Right ventricle myocardium inferior (tissue), 1 donor: ENCODE measurements at regions not wholly inside any gene's neighbourhood (a gene's known extent, or its start where the extent isn't known, plus 50 kb on each side); places are given as distances from the start of the nearest gene placed in this dataset.

ENCODE experiments used
- ATAC-seq: fragments of 200-7000 bp; cut with Tn5 transposase; one replicate; pipeline ENCODE4 v1.9.1; 2020; ENCODE audit warnings: mild to moderate bottlenecking, moderate library complexity
- DNase-seq: peaks from one replicate; pipeline ENCODE4 v3.0.0; 2021; ENCODE audit errors: missing footprints
- intact Hi-C: fragments of 100-400 bp; cut with DNase I; formaldehyde crosslinking; loops from one replicate; pipeline ENCODE4 v1.11.0; 2022
- donor health status: DM: no; HTN: yes; CAD: no; lungs with severe emphysema.

DNA sequence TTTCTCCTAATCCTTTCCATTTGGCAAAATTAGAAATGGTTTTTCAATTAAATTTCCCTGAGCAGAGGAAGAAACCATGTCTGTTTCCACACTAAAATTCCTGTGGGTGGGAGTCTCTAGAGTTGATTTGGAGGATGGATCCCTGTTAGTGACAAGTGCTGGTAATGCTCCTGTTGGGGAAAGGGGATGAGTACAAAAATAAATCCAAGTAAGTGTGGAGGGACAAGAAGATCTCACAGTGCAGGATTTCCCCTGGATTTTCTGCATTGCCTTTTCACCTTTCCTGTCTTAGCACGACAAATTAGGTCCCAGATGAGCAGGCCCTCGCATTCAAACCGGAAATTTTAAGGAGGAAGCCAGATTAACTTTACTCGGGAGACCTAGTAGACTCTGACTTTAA is 107.5 kb downstream of the DAD1 start:
- DNase-seq (no peak), ATAC-seq (no peak)
- intact Hi-C loops = loop anchor here (5.0 kb wide), 1 partner anchor 49 kb away; no protein-coding TSS in a partner anchor

DNA sequence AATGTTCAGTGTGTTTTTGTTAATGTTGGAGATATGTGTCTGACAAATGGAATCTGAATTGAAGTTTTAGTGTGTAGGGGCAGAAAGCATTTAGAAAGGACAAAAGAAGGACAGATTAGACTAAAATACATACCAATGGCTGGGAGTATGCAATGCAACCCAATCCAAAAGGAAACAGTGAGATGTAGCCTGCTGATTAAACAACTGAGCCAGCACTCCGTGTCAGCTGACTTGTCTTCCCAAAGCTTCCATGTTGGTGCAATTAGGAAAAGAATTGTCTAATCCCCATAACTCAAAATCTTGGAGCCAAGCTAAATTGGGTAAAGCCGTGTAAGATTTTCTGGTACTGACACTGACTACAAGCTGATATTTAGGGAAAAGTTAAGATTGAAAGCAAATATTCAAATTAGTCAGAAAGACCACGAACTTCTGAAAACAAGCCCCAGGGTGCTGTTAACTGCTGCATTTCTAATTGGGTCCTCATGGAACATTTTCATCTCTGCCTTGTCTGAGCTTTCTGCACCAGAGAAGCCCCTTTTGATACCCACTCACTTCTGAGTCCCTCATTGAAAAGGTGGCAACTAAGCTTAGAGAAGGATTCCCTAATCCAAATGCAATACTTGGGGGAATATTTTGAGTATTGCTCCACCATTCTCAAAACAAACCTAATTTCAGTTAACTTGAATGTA is 109.1 kb downstream of the DAD1 start:
- DNase-seq (no peak), ATAC-seq (no peak)
- intact Hi-C loops = loop anchor here (5.0 kb wide), 2 partner anchors 48 to 77 kb away; no protein-coding TSS in a partner anchor

DNA sequence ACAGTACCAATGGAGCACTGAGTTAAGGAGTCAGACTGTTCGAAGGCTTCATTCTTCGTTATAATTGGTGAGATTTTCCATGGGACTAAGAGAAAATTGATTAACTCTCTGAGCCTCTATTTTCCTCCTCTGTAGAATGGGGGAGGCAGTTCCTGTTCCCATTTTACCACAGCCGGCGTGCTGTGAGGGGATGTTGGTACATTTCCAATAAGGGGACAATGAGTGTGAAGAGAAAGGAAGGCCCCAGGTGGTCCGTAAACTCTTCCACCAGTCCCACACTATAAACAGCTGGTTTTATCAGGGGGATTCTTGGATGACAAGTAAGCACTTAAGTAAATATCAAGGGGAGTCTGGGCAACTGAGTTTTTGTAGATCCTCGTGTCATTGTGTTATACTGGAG is 109.9 kb downstream of the DAD1 start:
- no peak for DNase-seq
- ATAC-seq = no peak
- intact Hi-C loops = loop anchor here (5.0 kb wide), 1 partner anchor 78 kb away; no protein-coding TSS in a partner anchor

DNA sequence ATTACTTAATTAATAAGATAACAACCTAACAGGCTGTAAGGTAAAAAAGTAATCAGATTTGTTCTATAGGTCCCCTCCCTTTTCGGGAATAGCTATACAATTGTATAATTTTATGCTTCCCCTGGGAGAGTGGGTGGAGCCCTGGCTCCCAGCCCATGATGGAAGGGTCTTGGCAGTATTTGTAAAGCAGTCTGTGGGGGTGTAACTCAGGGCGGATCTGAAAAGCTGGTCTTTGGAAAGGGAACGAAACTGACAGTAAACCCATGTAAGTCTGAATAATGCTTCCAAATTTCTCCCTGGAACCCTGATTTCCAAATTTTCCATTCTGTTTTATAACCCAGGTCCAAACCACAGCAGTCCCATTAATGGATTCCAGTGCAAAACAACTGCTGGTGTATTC is 110.4 kb downstream of the DAD1 start:
- ATAC-seq (no peak), DNase-seq (no peak)
- intact Hi-C loops = loop anchor here (5.0 kb wide), 1 partner anchor 79 kb away; no protein-coding TSS in a partner anchor

DNA sequence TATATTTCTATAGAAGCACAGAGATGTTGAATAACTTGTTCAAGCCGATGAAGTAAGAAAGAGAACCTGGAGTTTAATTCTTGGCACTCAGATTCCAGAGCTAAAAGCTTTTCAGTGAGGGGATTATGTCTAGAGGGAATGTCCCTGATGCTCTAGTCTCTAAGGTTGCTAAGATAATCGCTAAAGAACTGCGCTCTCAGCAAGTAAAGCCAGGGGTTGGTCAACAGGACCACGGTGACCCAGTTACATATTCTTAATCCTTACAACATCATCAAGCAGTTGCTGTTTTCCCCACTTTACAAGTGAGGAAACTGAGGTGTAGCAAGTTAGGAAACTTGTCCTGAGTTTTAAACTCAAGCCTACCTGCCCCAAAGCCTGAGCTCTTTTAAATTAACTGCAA is 110.8 kb downstream of the DAD1 start:
- DNase-seq = no peak
- no peak for ATAC-seq
- intact Hi-C loops = loop anchor here (5.0 kb wide), 1 partner anchor 79 kb away; no protein-coding TSS in a partner anchor

DNA sequence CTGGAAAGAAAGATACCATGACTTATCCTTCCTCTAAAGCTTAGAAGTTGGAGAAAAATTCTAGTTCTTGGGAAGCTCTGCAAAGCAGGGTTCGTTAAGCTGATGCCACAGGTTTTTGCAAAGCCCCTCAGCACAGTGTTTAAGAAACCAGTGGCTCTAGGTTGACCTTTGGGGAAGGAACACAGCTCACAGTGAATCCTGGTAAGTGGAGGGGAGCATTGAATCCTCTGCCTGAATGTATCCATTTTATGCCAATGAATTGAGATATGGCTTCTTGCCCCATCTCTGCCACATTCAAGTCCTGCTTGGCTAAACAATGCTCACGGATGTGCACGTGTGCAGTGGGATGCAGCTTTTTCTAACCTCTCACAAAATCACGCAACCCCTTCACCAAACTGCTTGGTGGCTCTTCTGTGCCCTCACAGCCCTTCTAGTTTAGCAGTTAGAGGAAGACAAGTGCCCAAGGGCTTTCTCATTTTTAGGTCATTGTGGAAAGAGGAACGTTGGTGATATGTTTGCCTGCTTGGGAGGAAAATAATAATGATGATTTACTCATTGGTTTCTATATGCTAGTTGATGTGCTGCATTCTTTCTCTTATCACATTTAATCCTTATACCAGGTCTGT is 111.3 kb downstream of the DAD1 start:
- intact Hi-C loops = loop anchor here (5.0 kb wide), 1 partner anchor 80 kb away; no protein-coding TSS in a partner anchor
- DNase-seq (no peak), ATAC-seq (no peak)

DNA sequence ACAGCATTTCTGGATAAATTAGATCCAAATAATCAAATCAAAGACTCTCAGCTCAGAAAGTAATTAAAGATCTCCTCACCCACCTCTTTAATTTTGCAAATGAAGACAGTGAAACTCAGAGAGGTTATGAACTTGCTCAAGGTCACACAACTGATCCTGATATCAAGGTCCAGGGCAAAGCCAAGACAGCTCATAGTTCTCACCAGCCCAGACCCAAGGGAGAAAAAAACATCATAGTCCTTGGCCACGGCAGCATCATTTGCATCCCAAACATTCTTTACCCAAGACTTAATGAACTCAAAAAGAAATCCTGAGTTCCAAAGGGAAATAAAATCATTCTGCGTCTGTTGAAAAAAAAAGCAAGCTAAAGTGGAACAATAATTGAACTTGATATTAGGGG is 112.1 kb downstream of the DAD1 start:
- intact Hi-C loops = loop anchor here (5.0 kb wide), 1 partner anchor 80 kb away; no protein-coding TSS in a partner anchor

DNA sequence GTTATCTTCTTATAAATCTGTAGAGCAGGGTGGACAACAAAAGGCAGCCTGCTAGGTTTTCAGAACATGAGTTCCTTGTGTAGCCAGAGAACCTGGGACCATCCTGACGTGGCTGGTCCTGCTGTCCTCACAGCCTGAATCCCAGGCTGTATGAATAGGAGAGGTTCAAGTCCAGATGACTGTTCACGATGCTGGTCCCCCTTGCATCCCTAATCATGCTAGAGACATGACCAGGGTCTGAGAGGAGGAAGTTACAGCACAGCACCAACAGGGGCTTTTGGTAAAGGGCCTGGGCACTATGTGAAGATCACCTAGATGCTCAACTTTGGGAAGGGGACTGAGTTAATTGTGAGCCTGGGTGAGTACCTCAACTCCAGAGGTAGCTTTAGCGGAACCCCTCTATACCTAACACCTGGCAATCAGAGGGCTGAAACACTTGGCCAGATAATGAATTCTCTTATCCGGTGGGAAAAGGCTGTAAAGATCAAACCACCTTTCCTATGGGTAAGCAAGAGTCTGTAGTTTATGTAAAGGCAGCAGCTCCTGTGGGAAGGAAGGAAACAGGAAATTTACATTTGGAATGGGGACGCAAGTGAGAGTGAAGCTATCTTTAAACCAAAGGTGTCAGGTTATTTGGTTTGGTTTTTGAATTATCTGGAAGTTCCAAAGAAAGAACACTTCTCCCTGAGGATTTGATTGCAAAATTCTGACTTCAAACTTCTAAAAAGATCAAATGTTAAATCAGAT is 112.8 kb downstream of the DAD1 start:
- no peak for DNase-seq
- ATAC-seq = no peak
- intact Hi-C loops = loop anchor here (5.0 kb wide), 1 partner anchor 81 kb away; no protein-coding TSS in a partner anchor

More for the DNA sequence above, 112.1 kb downstream of the DAD1 start:
- DNase-seq (no peak), ATAC-seq (peak; percentile 60)

DNA sequence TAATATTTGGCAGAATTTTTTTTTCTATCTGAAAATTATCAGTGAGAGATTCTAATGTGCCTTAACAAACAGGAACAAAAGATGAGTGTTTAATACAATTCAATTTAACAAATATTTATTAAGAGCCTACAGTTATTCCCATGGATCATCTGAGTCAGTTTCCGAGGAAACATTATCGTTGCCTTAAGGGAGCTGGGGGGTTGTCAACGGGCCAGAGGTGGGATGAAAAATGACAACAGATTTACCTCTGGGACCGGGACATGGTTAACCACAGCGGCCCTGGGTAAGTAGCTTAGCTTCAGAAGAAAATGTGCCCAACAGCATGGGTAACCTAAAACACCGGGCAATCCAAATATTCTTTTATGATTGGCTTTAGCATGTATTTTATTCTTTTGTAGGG is 113.6 kb downstream of the DAD1 start:
- intact Hi-C loops = loop anchor here (5.0 kb wide), 1 partner anchor 82 kb away; no protein-coding TSS in a partner anchor
- DNase-seq = no peak
- no peak for ATAC-seq

DNA sequence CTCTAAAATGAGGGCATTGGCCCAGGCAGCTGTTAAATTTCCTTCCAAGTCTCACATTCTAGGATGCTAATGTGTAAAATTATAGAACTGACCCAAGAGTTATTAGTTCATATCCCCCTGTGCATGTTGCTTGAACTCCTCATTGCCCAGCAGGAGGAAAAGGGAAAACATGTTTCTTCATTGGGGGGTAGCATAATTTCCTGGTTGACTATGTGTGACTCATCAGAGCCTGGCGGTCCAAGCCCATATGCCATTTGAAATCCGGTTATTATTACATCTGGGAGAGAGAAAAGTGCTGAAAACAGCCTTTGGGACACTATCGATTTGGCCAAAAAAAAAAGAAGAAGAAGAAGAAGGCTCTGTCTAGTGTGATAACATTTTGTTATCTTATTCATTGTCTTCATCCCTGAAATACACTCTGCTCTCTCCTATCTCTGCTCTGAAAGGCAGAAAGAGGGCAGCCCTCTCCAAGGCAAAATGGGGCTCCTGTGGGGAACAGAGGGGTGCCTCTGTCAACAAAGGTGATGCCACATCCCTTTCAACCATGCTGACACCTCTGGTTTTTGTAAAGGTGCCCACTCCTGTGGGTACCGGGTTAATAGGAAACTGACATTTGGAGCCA is 114.2 kb downstream of the DAD1 start:
- DNase-seq = no peak
- no peak for ATAC-seq
- intact Hi-C loops = loop anchor here (5.0 kb wide), 1 partner anchor 82 kb away; no protein-coding TSS in a partner anchor

DNA sequence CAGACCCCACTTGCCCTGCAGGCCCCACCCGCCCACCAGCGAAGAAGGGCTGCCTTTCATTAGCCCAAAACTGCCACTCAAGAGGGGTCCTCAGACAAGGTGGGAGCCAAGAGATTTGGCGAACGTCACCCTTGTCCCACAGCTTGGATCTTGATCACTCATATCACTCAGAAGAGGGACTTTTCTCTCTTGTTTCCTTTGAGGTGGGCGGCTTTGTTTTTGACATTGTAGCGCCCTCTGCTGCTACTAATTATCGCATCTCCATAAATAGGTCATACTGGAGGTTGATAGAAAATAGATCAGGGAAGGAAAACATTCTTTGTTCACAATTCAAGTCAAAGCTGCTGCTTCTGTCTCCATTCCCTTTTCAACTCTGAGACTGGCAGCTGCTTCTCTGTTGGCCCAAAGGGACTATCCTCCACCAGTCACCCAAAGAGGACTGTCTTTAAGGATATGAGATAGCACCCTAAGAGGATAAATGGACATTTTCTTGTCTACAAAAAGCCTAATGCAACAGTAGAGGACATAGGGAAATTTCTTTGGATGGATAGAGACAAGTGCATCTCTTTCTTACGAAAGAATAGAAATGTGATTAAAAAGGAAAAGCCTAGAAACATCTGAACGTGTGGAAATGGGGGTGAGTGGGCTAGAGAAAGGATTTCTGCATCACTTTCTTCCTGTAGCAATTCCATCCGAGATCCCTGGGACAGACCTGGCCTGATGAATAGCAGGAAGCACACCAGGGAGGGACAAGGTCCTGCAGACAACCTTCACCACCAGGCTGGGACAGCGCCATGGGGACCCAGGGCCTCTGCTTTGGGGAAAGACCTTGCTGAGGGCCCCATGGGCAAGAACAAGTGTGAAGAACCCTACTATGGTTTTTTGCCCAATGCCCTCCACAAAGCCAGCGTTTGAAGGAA is 115.8 kb downstream of the DAD1 start:
- intact Hi-C loops = loop anchor here (2.0 kb wide), 1 partner anchor 80 kb away; no protein-coding TSS in a partner anchor
- no peak for DNase-seq
- ATAC-seq = no peak

DNA sequence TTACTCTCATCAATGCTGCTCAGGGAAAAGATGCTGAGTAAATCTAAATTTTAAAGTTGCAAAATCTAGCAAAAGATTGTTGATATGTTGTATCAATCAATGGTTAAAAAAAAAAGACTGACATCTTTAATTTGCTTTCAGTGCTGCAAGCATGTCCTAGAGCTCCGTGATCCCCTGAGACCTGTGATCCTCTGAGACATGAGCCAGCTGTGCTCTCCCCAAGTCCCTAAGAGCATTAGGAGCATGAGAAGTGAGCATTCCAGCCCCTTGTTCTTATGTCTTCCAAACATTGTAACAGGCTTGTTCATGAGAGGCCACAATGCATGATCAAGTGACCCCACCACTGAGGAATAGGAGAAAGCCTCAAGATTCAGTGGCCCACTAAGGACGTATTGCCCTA is 116.6 kb downstream of the DAD1 start:
- intact Hi-C loops = loop anchor here (2.0 kb wide), 1 partner anchor 80 kb away; no protein-coding TSS in a partner anchor
- DNase-seq (no peak), ATAC-seq (no peak)

DNA sequence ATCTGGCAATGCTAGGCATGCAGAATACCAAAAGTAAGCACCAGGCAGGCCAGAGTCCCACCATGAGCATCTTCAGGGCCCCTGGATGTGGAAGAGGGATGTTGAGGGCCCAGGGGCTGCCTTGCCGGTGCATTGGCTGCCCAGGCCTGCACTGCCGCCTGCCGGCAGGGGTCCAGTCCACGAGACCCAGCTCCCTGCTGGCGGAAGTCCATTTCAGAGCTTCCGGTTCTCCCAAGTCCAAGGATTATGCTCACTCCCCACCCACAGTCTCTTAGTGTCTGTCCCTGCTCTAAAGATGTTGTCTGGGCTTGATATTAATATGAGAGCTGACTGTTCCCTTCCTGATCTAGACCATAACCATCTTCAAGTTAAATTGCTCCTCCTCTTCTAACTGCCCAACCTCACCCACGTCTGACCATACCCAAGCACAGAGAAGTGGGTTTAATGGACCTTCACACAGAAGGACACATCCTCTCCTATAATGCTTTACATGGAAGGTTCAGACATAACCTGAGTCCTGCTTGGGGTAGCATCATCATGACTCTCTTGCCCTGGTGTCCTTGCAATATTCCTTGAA is 117.4 kb downstream of the DAD1 start:
- intact Hi-C loops = loop anchor here (2.0 kb wide), 1 partner anchor 79 kb away; no protein-coding TSS in a partner anchor
- peak; percentile 39 for ATAC-seq
- no peak for DNase-seq

DNA sequence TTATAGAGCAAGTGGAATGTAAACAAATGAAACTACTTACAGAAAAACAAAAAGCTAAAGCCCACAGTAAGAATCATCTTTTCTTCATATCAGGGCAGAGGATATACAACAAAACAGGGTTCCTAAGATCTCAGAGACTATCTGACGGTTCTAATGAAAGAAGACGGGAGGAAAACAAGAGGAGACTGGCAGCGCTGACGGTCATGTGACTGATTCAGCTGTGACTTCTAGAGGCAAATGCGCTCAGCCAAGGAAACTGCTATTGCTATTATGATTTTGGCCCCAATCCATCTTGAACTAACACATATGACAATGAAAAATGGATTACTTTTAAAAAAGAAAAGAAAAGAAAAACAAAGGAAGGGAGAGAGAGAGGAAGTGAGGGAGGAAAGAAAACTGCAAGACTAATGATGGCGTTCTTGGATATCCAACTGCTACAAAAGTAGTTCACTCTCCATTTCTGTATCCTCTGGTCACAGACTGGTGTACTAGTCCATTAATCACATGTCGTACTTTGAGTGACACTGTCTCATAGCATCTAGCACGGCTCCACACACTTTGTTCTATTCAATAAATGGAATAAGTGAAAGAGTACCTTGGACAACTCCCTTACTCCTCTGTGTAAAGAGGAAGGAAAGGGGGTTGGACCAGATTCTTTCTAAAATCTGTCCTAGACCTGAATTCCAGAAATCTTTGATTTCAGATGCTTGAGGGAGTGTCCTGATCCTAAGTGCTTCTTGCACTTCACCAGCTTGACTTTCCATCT is 119.3 kb downstream of the DAD1 start:
- intact Hi-C loops = no loop called here
- ATAC-seq = no peak
- DNase-seq = no peak

DNA sequence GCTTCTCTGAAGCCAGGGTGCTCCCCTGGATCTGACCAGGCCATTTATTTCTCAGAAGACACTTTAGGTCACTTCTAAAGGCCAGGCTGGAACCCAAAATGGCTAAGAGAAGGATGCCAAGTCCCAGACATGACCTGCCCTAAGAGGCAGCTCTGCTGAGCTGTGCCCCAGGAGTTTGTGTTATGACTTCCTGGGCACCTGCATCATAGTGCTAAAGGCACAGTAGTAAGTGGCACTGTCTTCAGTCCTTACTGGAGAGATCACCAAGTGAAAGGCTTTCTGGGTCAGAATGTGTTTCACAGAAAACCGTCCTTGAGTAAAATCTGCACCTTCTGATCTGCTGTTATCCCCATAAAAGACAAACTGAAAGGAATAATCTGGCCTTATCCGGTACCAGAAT is 120.2 kb downstream of the DAD1 start:
- DNase-seq = no peak
- intact Hi-C loops = no loop called here

DNA sequence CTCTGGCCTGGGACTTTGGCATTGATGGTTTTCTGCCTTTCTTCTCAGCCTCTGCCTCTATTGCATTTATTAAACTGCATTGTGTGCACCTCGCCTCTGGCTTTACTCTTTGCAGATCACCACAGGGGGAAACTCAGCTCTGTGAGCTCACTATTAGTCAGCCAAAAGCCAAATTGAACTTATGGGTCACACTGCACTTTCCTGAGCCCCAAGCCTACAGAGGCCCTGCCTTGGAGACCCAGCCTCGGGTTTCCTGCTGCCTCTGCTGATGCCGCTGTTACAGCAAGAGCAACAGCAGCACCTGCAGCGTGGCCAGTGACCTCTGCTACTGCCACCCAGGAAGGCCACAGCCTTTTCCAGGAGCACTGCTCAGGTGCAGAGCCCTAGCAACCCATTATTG is 122.5 kb downstream of the DAD1 start:
- intact Hi-C loops = no loop called here
- DNase-seq (no peak), ATAC-seq (no peak)

More for the DNA sequence above, 120.2 kb downstream of the DAD1 start:
- ATAC-seq = no peak
